ENCODE measurements at regions not wholly inside any gene's neighbourhood (a gene's known extent, or its start where the extent isn't known, plus 50 kb on each side); places are given as distances from the start of the nearest gene placed in this dataset.
"Not testable (repeated sequence)": the region's sequence is repeated elsewhere in the genome, so short reads cannot be mapped to it uniquely, and the experiment has no call there.

GRCh38 chr13:22956456-22957115, 224.2 kb upstream of the SGCG start:
- H2BK120ac ChIP-seq (replicated peaks; ENCODE audit: low read depth, low read length); H2BK15ac ChIP-seq (ENCODE audit: low read length); H3K4ac ChIP-seq (replicated peaks; ENCODE audit: insufficient read length, low read depth, low read length); H2BK20ac ChIP-seq (ENCODE audit: low read length); H3K4me1 ChIP-seq (replicated peaks in 1 of 4; ENCODE audit: control insufficient read depth in 3 of 4, insufficient read depth in 4 of 4, low read length in 3 of 4); H3K18ac ChIP-seq (ENCODE audit: extremely low read depth, low read length); H3K27ac ChIP-seq (ENCODE audit: low read depth, low read length); H2BK5ac ChIP-seq (ENCODE audit: low read depth, low read length); H4K91ac ChIP-seq (replicated peaks; ENCODE audit: insufficient read length, low read length); H3K9me3 ChIP-seq (ENCODE audit: insufficient read depth in 2 of 2, low read depth in 1 of 2, low read length in 1 of 2); H2BK12ac ChIP-seq (ENCODE audit: low read depth, low read length); H4K8ac ChIP-seq (ENCODE audit: extremely low read depth, insufficient read depth, low read length); H3K9ac ChIP-seq (replicated peaks in 1 of 4; ENCODE audit: extremely low read depth in 1 of 4, low read depth in 3 of 4, low read length in 3 of 4); H4K20me1 ChIP-seq (replicated peaks in 1 of 2; ENCODE audit: control insufficient read depth in 1 of 2, insufficient read depth in 2 of 2, low read length in 2 of 2); H3K79me1 ChIP-seq (ENCODE audit: low read depth, low read length); H3K4me3 ChIP-seq (ENCODE audit: extremely low read depth in 1 of 4, insufficient read depth in 2 of 4, low read depth in 3 of 4, low read length in 4 of 4); H3K4me2 ChIP-seq (ENCODE audit: insufficient read depth in 1 of 2, low read depth in 2 of 2, low read length in 2 of 2); H4K5ac ChIP-seq (ENCODE audit: insufficient read length, low read depth, low read length); H3K27me3 ChIP-seq (replicated peaks in 1 of 4; ENCODE audit: control insufficient read depth in 3 of 4, extremely low read depth in 1 of 4, insufficient read depth in 3 of 4, low read length in 3 of 4); POLR2A ChIA-PET (ENCODE audit: partially characterized antibody); H3K23ac ChIP-seq (ENCODE audit: insufficient read length); H3K36me3 ChIP-seq (ENCODE audit: control insufficient read depth in 2 of 4, insufficient read depth in 4 of 4, low read length in 3 of 4); H3K23me2 ChIP-seq (ENCODE audit: low read depth, low read length); H3K56ac ChIP-seq (replicated peaks; ENCODE audit: insufficient read length, low read depth, low read length); H3K79me2 ChIP-seq (ENCODE audit: control insufficient read depth in 1 of 2, insufficient read depth in 2 of 2, low read length in 2 of 2); H2AK5ac ChIP-seq (ENCODE audit: low read depth, low read length); H3K14ac ChIP-seq (ENCODE audit: insufficient read length): not testable (repeated sequence)
- peak in 1 of 2 experiments; percentile 45 for DNase-seq (ENCODE audit: low read depth in 1 of 2, low spot score in 2 of 2)
- FAIRE-seq = peak; percentile 19
- H2AFZ ChIP-seq (ENCODE audit: low read length) = peak overlapping the region; percentile 78
- CTCF ChIA-PET (ENCODE audit: partially characterized antibody) = interaction anchor here (1.3 kb wide), 1 partner anchor 21 kb away, joined by 3 read pairs; no protein-coding TSS in a partner anchor
- WGBS, 2 experiments (ENCODE audit: extremely low coverage in 1 of 2, insufficient coverage in 1 of 2, insufficient read length in 1 of 2, insufficient replicate concordance in 2 of 2, low coverage in 1 of 2, low lambda C conversion rate in 2 of 2, missing lambda C conversion rate in 1 of 2) = 82% methylated on average over 9 of the region's 9 CpGs; no CpG with 5 or more reads in 1 of the 2 experiments

GRCh38 chr13:22959859-22960258, 220.9 kb upstream of the SGCG start:
- H3K56ac ChIP-seq (replicated peaks; ENCODE audit: insufficient read length, low read depth, low read length); FAIRE-seq; H2AFZ ChIP-seq (ENCODE audit: low read length): not testable (repeated sequence)

More at GRCh38 chr13:22959859-22960258, 220.9 kb upstream of the SGCG start:
- H3K18ac ChIP-seq (ENCODE audit: extremely low read depth, low read length); H3K4ac ChIP-seq (replicated peaks; ENCODE audit: insufficient read length, low read depth, low read length); H3K9me3 ChIP-seq (ENCODE audit: insufficient read depth in 2 of 2, low read depth in 1 of 2, low read length in 1 of 2); H3K27ac ChIP-seq (ENCODE audit: low read depth, low read length); H3K4me1 ChIP-seq (replicated peaks in 1 of 4; ENCODE audit: control insufficient read depth in 3 of 4, insufficient read depth in 4 of 4, low read length in 3 of 4); POLR2A ChIA-PET (ENCODE audit: partially characterized antibody); H3K79me2 ChIP-seq (ENCODE audit: control insufficient read depth in 1 of 2, insufficient read depth in 2 of 2, low read length in 2 of 2); H3K4me3 ChIP-seq (ENCODE audit: extremely low read depth in 1 of 4, insufficient read depth in 2 of 4, low read depth in 3 of 4, low read length in 4 of 4); H2BK12ac ChIP-seq (ENCODE audit: low read depth, low read length); H4K5ac ChIP-seq (ENCODE audit: insufficient read length, low read depth, low read length); H2BK5ac ChIP-seq (ENCODE audit: low read depth, low read length); H2AK5ac ChIP-seq (ENCODE audit: low read depth, low read length); H3K23ac ChIP-seq (ENCODE audit: insufficient read length); H3K14ac ChIP-seq (ENCODE audit: insufficient read length); H2BK120ac ChIP-seq (replicated peaks; ENCODE audit: low read depth, low read length); H3K23me2 ChIP-seq (ENCODE audit: low read depth, low read length); H3K4me2 ChIP-seq (ENCODE audit: insufficient read depth in 1 of 2, low read depth in 2 of 2, low read length in 2 of 2); DNase-seq (ENCODE audit: low read depth in 1 of 2, low spot score in 2 of 2); H3K36me3 ChIP-seq (ENCODE audit: control insufficient read depth in 2 of 4, insufficient read depth in 4 of 4, low read length in 3 of 4); H4K91ac ChIP-seq (replicated peaks; ENCODE audit: insufficient read length, low read length); H4K20me1 ChIP-seq (replicated peaks in 1 of 2; ENCODE audit: control insufficient read depth in 1 of 2, insufficient read depth in 2 of 2, low read length in 2 of 2); H2BK20ac ChIP-seq (ENCODE audit: low read length); H3K27me3 ChIP-seq (replicated peaks in 1 of 4; ENCODE audit: control insufficient read depth in 3 of 4, extremely low read depth in 1 of 4, insufficient read depth in 3 of 4, low read length in 3 of 4); CTCF ChIA-PET (ENCODE audit: partially characterized antibody); H2BK15ac ChIP-seq (ENCODE audit: low read length); H3K9ac ChIP-seq (replicated peaks in 1 of 4; ENCODE audit: extremely low read depth in 1 of 4, low read depth in 3 of 4, low read length in 3 of 4); H3K79me1 ChIP-seq (ENCODE audit: low read depth, low read length); H4K8ac ChIP-seq (ENCODE audit: extremely low read depth, insufficient read depth, low read length): not testable (repeated sequence)
- WGBS, 2 experiments (ENCODE audit: extremely low coverage in 1 of 2, insufficient coverage in 1 of 2, insufficient read length in 1 of 2, insufficient replicate concordance in 2 of 2, low coverage in 1 of 2, low lambda C conversion rate in 2 of 2, missing lambda C conversion rate in 1 of 2) = 87% methylated on average over 3 of the region's 14 CpGs; no CpG with 5 or more reads in 1 of the 2 experiments
